Liver (tissue), 8 donors: ENCODE measurements at regions not wholly inside any gene's neighbourhood (a gene's known extent, or its start where the extent isn't known, plus 50 kb on each side); places are given as distances from the start of the nearest gene placed in this dataset.

Experiments
- DNase-seq: peaks from one replicate; pipeline ENCODE4 v3.0.0-alpha.2; 2017; ENCODE audit warnings: low spot score
- H3K27ac ChIP-seq, 2 donors: one replicate each; pipeline ENCODE4 v1.7.0; 2013; ENCODE audit warnings: inconsistent platforms in 2 of 2, low read length in 2 of 2, control low read depth in 1 of 2, low read depth in 1 of 2, mild to moderate bottlenecking in 1 of 2
- H3K27me3 ChIP-seq, 4 donors: one replicate each; pipeline versions ENCODE4 v1.6.1 to v1.7.0; 2013; ENCODE audit warnings: low read length in 3 of 4, inconsistent platforms in 1 of 4, mild to moderate bottlenecking in 1 of 4, moderate library complexity in 1 of 4; ENCODE audit not compliant: control insufficient read depth in 4 of 4, insufficient read depth in 4 of 4
- H3K36me3 ChIP-seq, 4 donors: one replicate each; pipeline versions ENCODE4 v1.6.1 to v1.7.0; 2013; ENCODE audit warnings: low read length in 3 of 4, mild to moderate bottlenecking in 3 of 4, low read depth in 1 of 4, moderate library complexity in 1 of 4; ENCODE audit not compliant: control insufficient read depth in 4 of 4, insufficient read depth in 3 of 4
- H3K4me1 ChIP-seq, 4 donors: one replicate each; pipeline versions ENCODE4 v1.6.1 to v1.7.0; 2013; ENCODE audit warnings: low read length in 3 of 4, mild to moderate bottlenecking in 3 of 4, moderate library complexity in 1 of 4; ENCODE audit not compliant: control insufficient read depth in 4 of 4, insufficient read depth in 4 of 4
- H3K4me3 ChIP-seq, 3 donors: one replicate each; pipeline versions ENCODE4 v1.6.1 to v1.7.0; 2013; ENCODE audit warnings: low read length in 3 of 3, control low read depth in 1 of 3, low read depth in 1 of 3, mild to moderate bottlenecking in 1 of 3
- H3K9ac ChIP-seq, 2 donors: one replicate each; pipeline ENCODE4 v1.7.0; 2013; ENCODE audit warnings: low read length in 2 of 2, mild to moderate bottlenecking in 2 of 2, moderate library complexity in 2 of 2, control low read depth in 1 of 2, low read depth in 1 of 2
- H3K9me3 ChIP-seq, 4 donors: one replicate each; pipeline versions ENCODE4 v1.6.1 to v1.7.0; 2013; ENCODE audit warnings: low read length in 3 of 4; ENCODE audit not compliant: control insufficient read depth in 4 of 4
- EGR1 ChIP-seq, 2 donors: IDR thresholded peaks; 2 replicates each; pipeline ENCODE4 v1.6.1; 2016 to 2018; ENCODE audit warnings: antibody characterized with exemption in 2 of 2, low read depth in 2 of 2
- FOXA1 ChIP-seq: IDR thresholded peaks from 2 replicates; pipeline ENCODE4 v1.6.1; 2016; ENCODE audit warnings: antibody characterized with exemption
- FOXA2 ChIP-seq: IDR thresholded peaks from 2 replicates; pipeline ENCODE4 v1.6.1; 2016; ENCODE audit warnings: antibody characterized with exemption
- GABPA ChIP-seq, 2 donors: IDR thresholded peaks in 1 of 2; conservative IDR thresholded peaks in 1 of 2; 2 replicates each; pipeline ENCODE4 v1.6.1; 2016; ENCODE audit warnings: antibody characterized with exemption in 2 of 2, mild to moderate bottlenecking in 1 of 2, moderate library complexity in 1 of 2
- HNF4A ChIP-seq, 2 donors: conservative IDR thresholded peaks; 2 replicates each; pipeline ENCODE4 v1.6.1; 2016; ENCODE audit warnings: antibody characterized with exemption in 2 of 2, mild to moderate bottlenecking in 2 of 2
- HNF4G ChIP-seq: IDR thresholded peaks from 2 replicates; pipeline ENCODE4 v1.6.1; 2016; ENCODE audit warnings: antibody characterized with exemption
- JUND ChIP-seq, 2 donors: IDR thresholded peaks; 2 replicates each; pipeline ENCODE4 v1.6.1; 2016; ENCODE audit warnings: antibody characterized with exemption in 2 of 2
- NR2F2 ChIP-seq: IDR thresholded peaks from 2 replicates; pipeline ENCODE4 v1.6.1; 2016; ENCODE audit warnings: antibody characterized with exemption
- RAD21 ChIP-seq, 2 donors: IDR thresholded peaks; 2 replicates each; pipeline ENCODE4 v1.6.1; 2016; ENCODE audit warnings: antibody characterized with exemption in 2 of 2, mild to moderate bottlenecking in 2 of 2
- REST ChIP-seq: IDR thresholded peaks from 2 replicates; pipeline ENCODE4 v1.6.1; 2016; ENCODE audit warnings: antibody characterized with exemption, mild to moderate bottlenecking
- RXRA ChIP-seq, 2 donors: IDR thresholded peaks; 2 replicates each; pipeline ENCODE4 v1.6.1; 2017 to 2018; ENCODE audit warnings: antibody characterized with exemption in 2 of 2, mild to moderate bottlenecking in 1 of 2
- SP1 ChIP-seq: IDR thresholded peaks from 2 replicates; pipeline ENCODE4 v1.6.1; 2018; ENCODE audit warnings: antibody characterized with exemption, mild to moderate bottlenecking
- TAF1 ChIP-seq: conservative IDR thresholded peaks from 2 replicates; pipeline ENCODE4 v1.6.1; 2016; ENCODE audit warnings: antibody characterized with exemption, mild to moderate bottlenecking
- YY1 ChIP-seq: IDR thresholded peaks from 2 replicates; pipeline ENCODE4 v1.6.1; 2016; ENCODE audit warnings: antibody characterized with exemption, mild to moderate bottlenecking
- WGBS: extraction: QIAGEN DNeasy Blood & Tissue Kit; methylation state at CpG from one replicate; pipeline ENCODE4 v1.1.7; 2013; 5-methylcytosine and 5-hydroxymethylcytosine counted together
- TF ChIP-seq, protein P1 (sequence below): IDR thresholded peaks from 2 replicates; pipeline ENCODE4 v1.6.1; 2016; ENCODE audit warnings: antibody characterized with exemption
- TF ChIP-seq, protein P2 (sequence below): IDR thresholded peaks from 2 replicates; pipeline ENCODE4 v1.6.1; 2016; ENCODE audit warnings: antibody characterized with exemption
- TF ChIP-seq, protein P3 (sequence below): fragments of 150-350 bp; IDR thresholded peaks from 2 replicates; pipeline ENCODE4 v1.5.1; 2017; ENCODE audit warnings: improper control_type of control experiment, low read depth, low read length; ENCODE audit not compliant: missing input control
- TF ChIP-seq, protein P4 (sequence below): IDR thresholded peaks from 2 replicates; pipeline ENCODE4 v1.6.1; 2016; ENCODE audit warnings: antibody characterized with exemption
- donor health status: healthy.
- donor health status: healthy.
- donor health status: healthy.
- donor health status: healthy.
- donor health status: healthy.

DNA sequence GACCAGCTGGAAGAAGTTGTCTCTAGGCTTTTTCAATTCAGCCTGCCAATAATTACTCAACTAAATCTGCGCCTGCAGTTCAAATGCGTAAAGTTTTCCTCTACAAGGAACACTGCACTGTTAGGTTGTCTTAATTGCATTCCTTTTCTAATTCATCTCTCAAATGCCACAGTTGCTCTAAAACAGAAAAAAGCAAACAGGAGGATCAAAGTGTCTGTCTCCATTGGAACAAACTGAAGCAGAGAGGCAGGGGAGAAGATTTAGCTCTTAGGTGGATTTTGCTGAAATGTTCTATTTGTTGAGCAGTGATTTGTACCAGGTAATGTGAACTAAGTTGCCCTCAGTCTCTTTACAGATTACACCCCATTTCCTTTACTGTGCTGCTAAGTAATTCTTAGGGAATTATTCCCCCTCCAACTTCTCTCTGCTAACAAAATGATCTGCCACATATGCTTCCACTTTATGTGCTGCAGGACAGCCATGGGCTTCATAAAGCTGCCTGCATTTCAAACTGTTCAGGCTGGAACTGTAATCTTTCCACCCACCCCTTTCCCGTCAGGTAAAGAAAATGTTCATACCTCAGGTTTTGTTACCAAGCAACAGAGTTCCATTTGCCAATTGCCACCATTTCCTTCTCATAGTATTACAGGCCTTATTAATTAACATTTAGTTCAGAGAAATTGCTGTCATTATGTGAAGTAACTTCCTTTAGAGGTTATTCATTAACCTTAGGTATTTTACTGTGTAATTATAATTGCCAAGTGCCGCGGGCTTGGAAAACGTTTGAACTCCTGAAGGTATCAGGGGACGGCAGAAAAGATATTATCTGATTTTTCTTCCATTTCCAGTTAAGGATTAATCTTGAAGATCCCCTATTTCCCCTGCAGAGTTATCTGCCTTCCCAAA is 149.3 kb downstream of the SPRY1 start:
- no peak for DNase-seq
- peak overlapping the region in 1 of 2 donors; percentile 48 for H3K9ac ChIP-seq
- peaks cover 0 to 10% (median 5%) of the 10 kb centered on the region in 4 donors for H3K4me1 ChIP-seq
- WGBS = 20% methylated on average over 7 of the region's 7 CpGs
- H3K9me3 ChIP-seq = no peaks in the 10 kb centered on the region
- peak overlapping the region; percentile 65 to 77 for H3K27ac ChIP-seq
- H3K27me3 ChIP-seq = no peaks in the 10 kb centered on the region
- no peaks in the 10 kb centered on the region for H3K36me3 ChIP-seq
- peak overlapping the region; percentile 34 to 50 (median 50) for H3K4me3 ChIP-seq
- TF ChIP-seq FOXA1 (no peak), RAD21 (IDR thresholded peaks at IDR 0.05) (no peak), JUND (IDR thresholded peaks at IDR 0.05) (peak in 1 of 2 donors; percentile 28), FOXA2 (no peak), EGR1 (IDR thresholded peaks at IDR 0.05; ENCODE audit: low read depth in 2 of 2) (no peak), TAF1 (peak; percentile 27), GABPA (IDR thresholded peaks at IDR 0.05 in 1 of 2, conservative IDR thresholded peaks at IDR 0.05 in 1 of 2) (no peak), NR2F2 (no peak), YY1 (peak; percentile 70), HNF4A (conservative IDR thresholded peaks at IDR 0.05) (peak in 1 of 2 donors; percentile 10), HNF4G (no peak), RXRA (IDR thresholded peaks at IDR 0.05) (peak in 1 of 2 donors; percentile 3), SP1 (no peak)
- TF ChIP-seq, protein P1, sequence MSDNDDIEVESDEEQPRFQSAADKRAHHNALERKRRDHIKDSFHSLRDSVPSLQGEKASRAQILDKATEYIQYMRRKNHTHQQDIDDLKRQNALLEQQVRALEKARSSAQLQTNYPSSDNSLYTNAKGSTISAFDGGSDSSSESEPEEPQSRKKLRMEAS = no peak
- TF ChIP-seq, protein P2, sequence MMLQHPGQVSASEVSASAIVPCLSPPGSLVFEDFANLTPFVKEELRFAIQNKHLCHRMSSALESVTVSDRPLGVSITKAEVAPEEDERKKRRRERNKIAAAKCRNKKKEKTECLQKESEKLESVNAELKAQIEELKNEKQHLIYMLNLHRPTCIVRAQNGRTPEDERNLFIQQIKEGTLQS = no peak
- TF ChIP-seq, protein P3, sequence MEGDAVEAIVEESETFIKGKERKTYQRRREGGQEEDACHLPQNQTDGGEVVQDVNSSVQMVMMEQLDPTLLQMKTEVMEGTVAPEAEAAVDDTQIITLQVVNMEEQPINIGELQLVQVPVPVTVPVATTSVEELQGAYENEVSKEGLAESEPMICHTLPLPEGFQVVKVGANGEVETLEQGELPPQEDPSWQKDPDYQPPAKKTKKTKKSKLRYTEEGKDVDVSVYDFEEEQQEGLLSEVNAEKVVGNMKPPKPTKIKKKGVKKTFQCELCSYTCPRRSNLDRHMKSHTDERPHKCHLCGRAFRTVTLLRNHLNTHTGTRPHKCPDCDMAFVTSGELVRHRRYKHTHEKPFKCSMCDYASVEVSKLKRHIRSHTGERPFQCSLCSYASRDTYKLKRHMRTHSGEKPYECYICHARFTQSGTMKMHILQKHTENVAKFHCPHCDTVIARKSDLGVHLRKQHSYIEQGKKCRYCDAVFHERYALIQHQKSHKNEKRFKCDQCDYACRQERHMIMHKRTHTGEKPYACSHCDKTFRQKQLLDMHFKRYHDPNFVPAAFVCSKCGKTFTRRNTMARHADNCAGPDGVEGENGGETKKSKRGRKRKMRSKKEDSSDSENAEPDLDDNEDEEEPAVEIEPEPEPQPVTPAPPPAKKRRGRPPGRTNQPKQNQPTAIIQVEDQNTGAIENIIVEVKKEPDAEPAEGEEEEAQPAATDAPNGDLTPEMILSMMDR = no peak

GRCh38 chr4:123546573-123547060 is 150.0 kb downstream of the SPRY1 start:
- no peaks in the 10 kb centered on the region for H3K36me3 ChIP-seq
- WGBS = 58% methylated on average over 9 of the region's 9 CpGs
- H3K9me3 ChIP-seq = no peaks in the 10 kb centered on the region
- DNase-seq = no peak
- H3K4me1 ChIP-seq = peaks cover 0 to 10% (median 5%) of the 10 kb centered on the region in 4 donors
- peak overlapping the region; percentile 34 to 50 (median 36) for H3K4me3 ChIP-seq
- H3K9ac ChIP-seq = peak overlapping the region in 1 of 2 donors; percentile 33
- TF ChIP-seq FOXA1 (no peak), SP1 (no peak), TAF1 (no peak), EGR1 (IDR thresholded peaks at IDR 0.05; ENCODE audit: low read depth in 2 of 2) (no peak), YY1 (no peak), FOXA2 (no peak), RXRA (IDR thresholded peaks at IDR 0.05) (no peak), RAD21 (IDR thresholded peaks at IDR 0.05) (no peak), HNF4G (no peak), REST (no peak), NR2F2 (no peak), HNF4A (conservative IDR thresholded peaks at IDR 0.05) (no peak), JUND (IDR thresholded peaks at IDR 0.05) (no peak), GABPA (IDR thresholded peaks at IDR 0.05 in 1 of 2, conservative IDR thresholded peaks at IDR 0.05 in 1 of 2) (no peak)
- TF ChIP-seq, protein P1 = no peak
- TF ChIP-seq, protein P3 = no peak
- TF ChIP-seq, protein P4, sequence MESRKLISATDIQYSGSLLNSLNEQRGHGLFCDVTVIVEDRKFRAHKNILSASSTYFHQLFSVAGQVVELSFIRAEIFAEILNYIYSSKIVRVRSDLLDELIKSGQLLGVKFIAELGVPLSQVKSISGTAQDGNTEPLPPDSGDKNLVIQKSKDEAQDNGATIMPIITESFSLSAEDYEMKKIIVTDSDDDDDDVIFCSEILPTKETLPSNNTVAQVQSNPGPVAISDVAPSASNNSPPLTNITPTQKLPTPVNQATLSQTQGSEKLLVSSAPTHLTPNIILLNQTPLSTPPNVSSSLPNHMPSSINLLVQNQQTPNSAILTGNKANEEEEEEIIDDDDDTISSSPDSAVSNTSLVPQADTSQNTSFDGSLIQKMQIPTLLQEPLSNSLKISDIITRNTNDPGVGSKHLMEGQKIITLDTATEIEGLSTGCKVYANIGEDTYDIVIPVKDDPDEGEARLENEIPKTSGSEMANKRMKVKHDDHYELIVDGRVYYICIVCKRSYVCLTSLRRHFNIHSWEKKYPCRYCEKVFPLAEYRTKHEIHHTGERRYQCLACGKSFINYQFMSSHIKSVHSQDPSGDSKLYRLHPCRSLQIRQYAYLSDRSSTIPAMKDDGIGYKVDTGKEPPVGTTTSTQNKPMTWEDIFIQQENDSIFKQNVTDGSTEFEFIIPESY = no peak
- TF ChIP-seq, protein P2 = no peak
- H3K27ac ChIP-seq = peak overlapping the region; percentile 65 to 77
- H3K27me3 ChIP-seq = no peaks in the 10 kb centered on the region
